Nephron (organoid): ENCODE measurements at regions not wholly inside any gene's neighbourhood (a gene's known extent, or its start where the extent isn't known, plus 50 kb on each side); places are given as distances from the start of the nearest gene placed in this dataset.

Source experiments
- H3K27ac Mint-ChIP-seq, 3 experiments: 2 replicates each; pipeline ENCODE4 v1.8.0; 2020; ENCODE audit warnings: mixed read lengths in 3 of 3, mild to moderate bottlenecking in 2 of 3, moderate library complexity in 1 of 3
- H3K27me3 Mint-ChIP-seq: 2 replicates; pipeline ENCODE4 v1.8.0; 2021; ENCODE audit warnings: low read depth, mild to moderate bottlenecking, moderate library complexity, mixed read lengths
- H3K36me3 Mint-ChIP-seq: 2 replicates; pipeline ENCODE4 v1.8.0; 2020; ENCODE audit warnings: low read depth, mixed read lengths
- H3K4me1 Mint-ChIP-seq: 2 replicates; pipeline ENCODE4 v1.8.0; 2020; ENCODE audit warnings: mixed read lengths
- H3K4me3 Mint-ChIP-seq, 3 experiments: 2 replicates each; pipeline ENCODE4 v1.8.0; 2020; ENCODE audit warnings: mild to moderate bottlenecking in 3 of 3, mixed read lengths in 3 of 3, moderate library complexity in 2 of 3
- H3K9me3 Mint-ChIP-seq: 2 replicates; pipeline ENCODE4 v1.8.0; 2020; ENCODE audit warnings: mixed read lengths
- CTCF ChIP-seq, 3 experiments: fragments of 200-600 bp; sonication (generic); IDR thresholded peaks; one replicate each; pipeline ENCODE4 v1.5.0; 2021; ENCODE audit warnings: antibody characterized with exemption in 3 of 3; ENCODE audit not compliant: unreplicated experiment in 3 of 3

DNA sequence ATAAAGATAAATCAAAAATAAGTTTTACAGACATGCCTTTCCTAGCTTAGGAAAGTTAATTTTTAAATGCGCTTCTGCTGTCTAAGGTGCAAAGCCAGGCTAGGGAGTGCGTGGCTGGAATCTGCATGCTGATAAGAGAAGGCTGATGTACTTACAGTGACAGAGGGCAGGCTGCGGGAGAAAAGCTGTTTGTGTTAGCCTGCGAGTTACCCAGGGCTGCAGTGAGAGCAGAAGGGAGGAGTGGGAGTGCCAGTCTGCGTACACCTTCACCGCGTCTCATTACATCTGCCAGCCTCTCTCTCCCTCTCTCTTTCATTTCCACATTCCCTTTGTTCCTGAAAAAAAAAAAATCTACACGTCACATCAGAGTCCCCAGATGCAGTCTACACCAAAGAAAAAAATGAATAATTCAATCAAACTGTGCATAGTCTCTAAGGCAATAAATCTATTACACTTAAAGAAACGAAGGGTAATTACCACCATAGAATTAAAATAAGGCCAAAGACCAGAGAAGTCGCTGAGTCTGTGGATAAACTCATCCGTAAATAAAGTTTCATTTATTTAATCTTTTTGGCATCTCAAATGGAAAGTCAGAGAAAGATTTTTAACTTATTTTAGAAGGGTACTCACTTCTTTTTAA lies 126.4 kb upstream of the C11orf58 start:
- H3K27ac Mint-ChIP-seq: peak overlapping the region in 2 of 3 experiments; percentile 3 to 6
- H3K9me3 Mint-ChIP-seq: no peaks in the 10 kb centered on the region
- H3K4me3 Mint-ChIP-seq: peak overlapping the region; percentile 80 to 91 (median 89)
- TF ChIP-seq CTCF (IDR thresholded peaks at IDR 0.05; ENCODE audit: unreplicated experiment in 3 of 3): no peak
- H3K27me3 Mint-ChIP-seq: peaks cover 5% of the 10 kb centered on the region
- H3K36me3 Mint-ChIP-seq: no peaks in the 10 kb centered on the region
- H3K4me1 Mint-ChIP-seq: peaks cover 19% of the 10 kb centered on the region

GRCh38 chr11:16611401-16611921 lies 127.0 kb upstream of the C11orf58 start:
- H3K9me3 Mint-ChIP-seq: no peaks in the 10 kb centered on the region
- no peak for TF ChIP-seq CTCF (IDR thresholded peaks at IDR 0.05; ENCODE audit: unreplicated experiment in 3 of 3)
- H3K4me1 Mint-ChIP-seq: peaks cover 19% of the 10 kb centered on the region
- H3K4me3 Mint-ChIP-seq: peak overlapping the region; percentile 80 to 91 (median 89)
- no peaks in the 10 kb centered on the region for H3K36me3 Mint-ChIP-seq
- H3K27me3 Mint-ChIP-seq: peaks cover 6% of the 10 kb centered on the region
- peak overlapping the region in 1 of 3 experiments; percentile 6 for H3K27ac Mint-ChIP-seq

GRCh38 chr11:16610738-16611388 lies 127.6 kb upstream of the C11orf58 start:
- Mint-ChIP-seq H3K27me3 (peaks cover 12% of the 10 kb centered on the region), H3K27ac (no peak overlapping the region), H3K36me3 (no peaks in the 10 kb centered on the region), H3K9me3 (no peaks in the 10 kb centered on the region), H3K4me3 (peak overlapping the region; percentile 80 to 91 (median 89)), H3K4me1 (peaks cover 25% of the 10 kb centered on the region)
- no peak for TF ChIP-seq CTCF (IDR thresholded peaks at IDR 0.05; ENCODE audit: unreplicated experiment in 3 of 3)

DNA sequence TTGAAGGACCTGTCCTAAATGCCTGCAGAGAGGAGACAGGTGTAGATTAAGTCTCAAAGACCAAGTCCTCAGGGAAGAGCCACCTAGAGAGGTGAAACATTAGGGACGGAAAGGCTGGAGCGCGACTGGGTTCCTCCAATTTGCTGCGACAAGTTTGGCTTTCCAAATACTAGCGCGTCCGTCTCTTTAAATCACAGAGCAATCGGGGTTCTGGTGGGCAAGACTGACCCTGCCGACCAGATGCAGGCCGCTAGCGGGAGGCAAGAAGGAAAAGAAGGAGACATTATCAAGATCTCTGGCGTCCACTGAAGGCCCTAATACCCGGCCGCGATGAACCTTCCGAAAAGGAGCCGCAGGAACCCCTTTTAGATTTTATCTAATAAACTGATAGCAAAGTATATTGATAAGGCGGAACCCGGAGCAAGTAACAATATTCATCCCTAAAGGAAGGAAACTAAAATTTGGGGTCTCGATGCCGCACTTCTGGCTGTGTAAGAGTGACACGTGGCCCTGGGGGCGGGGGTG lies 128.2 kb upstream of the C11orf58 start:
- no peak for TF ChIP-seq CTCF (IDR thresholded peaks at IDR 0.05; ENCODE audit: unreplicated experiment in 3 of 3)
- H3K4me3 Mint-ChIP-seq: peak overlapping the region in 1 of 3 experiments; percentile 47

GRCh38 chr11:16609769-16610168 lies 128.7 kb upstream of the C11orf58 start:
- H3K4me3 Mint-ChIP-seq: no peak overlapping the region
- H3K27me3 Mint-ChIP-seq: peaks cover 9% of the 10 kb centered on the region
- no peaks in the 10 kb centered on the region for H3K36me3 Mint-ChIP-seq
- H3K27ac Mint-ChIP-seq: no peak overlapping the region
- no peaks in the 10 kb centered on the region for H3K9me3 Mint-ChIP-seq
- H3K4me1 Mint-ChIP-seq: peaks cover 25% of the 10 kb centered on the region
- TF ChIP-seq CTCF (IDR thresholded peaks at IDR 0.05; ENCODE audit: unreplicated experiment in 3 of 3): no peak

More for the DNA sequence above, 128.2 kb upstream of the C11orf58 start:
- no peak overlapping the region for H3K27ac Mint-ChIP-seq
- peaks cover 14% of the 10 kb centered on the region for H3K27me3 Mint-ChIP-seq
- peaks cover 25% of the 10 kb centered on the region for H3K4me1 Mint-ChIP-seq
- H3K9me3 Mint-ChIP-seq: no peaks in the 10 kb centered on the region
- no peaks in the 10 kb centered on the region for H3K36me3 Mint-ChIP-seq
